ENCODE measurements at regions not wholly inside any gene's neighbourhood (a gene's known extent, or its start where the extent isn't known, plus 50 kb on each side); places are given as distances from the start of the nearest gene placed in this dataset.

DNA sequence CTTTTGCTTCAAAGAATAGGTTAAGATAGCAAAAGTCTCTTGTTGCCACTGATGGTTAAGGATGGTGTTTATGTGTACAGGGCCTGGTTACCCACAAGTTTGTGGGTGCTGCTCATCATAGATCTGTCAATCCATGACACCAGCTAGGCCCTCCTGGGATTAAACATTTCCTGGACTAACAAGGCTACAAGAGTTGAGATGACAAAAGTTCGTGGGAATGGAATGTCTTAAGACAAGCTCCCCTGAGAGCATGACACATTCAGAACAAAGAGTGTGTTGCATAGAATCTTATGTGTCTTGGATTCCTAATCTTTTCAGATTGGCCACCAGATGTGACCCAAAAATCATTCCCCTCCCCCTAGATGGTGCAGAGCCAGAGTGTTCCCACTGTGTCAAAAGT lies 592.5 kb upstream of the USP15 start:
- no peak overlapping the region for H3K27ac Mint-ChIP-seq
- DNase-seq, result no peak
- H3K4me3 Mint-ChIP-seq, result no peak overlapping the region
- H3K9me3 Mint-ChIP-seq, result peaks cover 7 to 28% of the 10 kb centered on the region in 2 donors
- H3K27me3 Mint-ChIP-seq, result no peaks in the 10 kb centered on the region
- no peak for ATAC-seq
- H3K4me1 Mint-ChIP-seq, result no peaks in the 10 kb centered on the region

DNA sequence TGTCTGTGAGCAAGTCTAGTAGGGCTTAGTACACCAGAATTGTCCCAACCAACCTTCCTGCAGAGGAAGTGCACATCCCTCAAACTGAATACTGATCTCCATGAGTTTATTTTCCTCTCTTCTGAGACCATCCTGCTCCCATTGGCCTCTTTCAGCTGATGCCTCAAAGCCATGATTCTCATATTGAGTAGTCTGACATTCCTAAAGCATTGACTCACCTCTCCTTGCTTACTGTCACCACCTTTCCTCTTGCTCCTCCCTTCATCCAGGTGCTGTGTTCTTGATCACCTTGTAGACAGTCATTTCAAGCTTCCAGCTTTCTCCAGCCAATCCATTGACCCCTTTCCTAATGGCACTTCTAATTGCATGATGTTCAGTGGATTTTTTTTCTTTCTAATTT lies 583.7 kb upstream of the USP15 start:
- no peak overlapping the region for H3K27ac Mint-ChIP-seq
- DNase-seq, result no peak
- ATAC-seq, result no peak
- no peaks in the 10 kb centered on the region for H3K4me1 Mint-ChIP-seq
- H3K4me3 Mint-ChIP-seq, result no peak overlapping the region
- no peaks in the 10 kb centered on the region for H3K27me3 Mint-ChIP-seq
- peaks cover 3 to 5% of the 10 kb centered on the region in 2 donors for H3K9me3 Mint-ChIP-seq

DNA sequence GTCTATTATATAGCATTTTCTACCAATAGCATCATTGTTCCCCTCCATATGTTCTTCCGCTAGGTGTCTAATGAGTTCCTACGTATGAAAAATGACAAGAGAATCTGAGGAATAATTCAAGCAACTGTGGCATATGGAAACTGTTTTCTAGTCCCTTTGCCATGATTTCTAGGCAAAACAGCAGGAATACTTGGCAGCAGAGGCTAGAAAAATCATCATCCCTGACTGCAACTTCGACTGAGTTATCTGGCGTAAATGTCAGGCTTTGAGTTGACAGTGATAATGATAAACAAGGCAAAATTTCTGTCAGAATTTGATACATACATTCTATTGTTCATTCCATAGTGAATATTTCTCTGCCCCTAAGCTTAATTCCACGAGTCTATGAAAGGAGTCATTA lies 572.8 kb upstream of the USP15 start:
- H3K27ac Mint-ChIP-seq, result no peak overlapping the region
- no peak overlapping the region for H3K4me3 Mint-ChIP-seq
- ATAC-seq (no peak), DNase-seq (no peak)
- H3K27me3 Mint-ChIP-seq, result no peaks in the 10 kb centered on the region
- H3K4me1 Mint-ChIP-seq, result no peaks in the 10 kb centered on the region
- no peaks in the 10 kb centered on the region for H3K9me3 Mint-ChIP-seq

DNA sequence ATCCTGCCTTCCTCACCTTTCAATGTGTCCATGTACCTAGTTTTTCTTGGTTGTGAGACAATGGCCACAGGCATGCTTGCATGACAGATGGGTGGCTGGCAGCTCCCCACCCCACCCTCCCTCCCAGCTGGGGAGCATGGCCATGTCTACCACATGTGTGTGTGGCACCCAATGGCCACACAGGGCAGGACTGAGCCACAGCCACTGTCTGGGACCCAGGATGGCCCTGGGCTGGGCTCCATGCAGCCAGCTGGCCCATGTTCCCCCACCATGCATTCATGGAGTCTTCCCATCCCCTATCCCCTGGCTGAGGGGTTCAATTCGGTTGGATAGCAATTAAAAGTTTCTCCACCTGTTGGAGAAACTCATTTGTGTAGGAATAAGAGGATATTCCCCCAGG lies 566.0 kb upstream of the USP15 start:
- no peaks in the 10 kb centered on the region for H3K27me3 Mint-ChIP-seq
- DNase-seq, result no peak

DNA sequence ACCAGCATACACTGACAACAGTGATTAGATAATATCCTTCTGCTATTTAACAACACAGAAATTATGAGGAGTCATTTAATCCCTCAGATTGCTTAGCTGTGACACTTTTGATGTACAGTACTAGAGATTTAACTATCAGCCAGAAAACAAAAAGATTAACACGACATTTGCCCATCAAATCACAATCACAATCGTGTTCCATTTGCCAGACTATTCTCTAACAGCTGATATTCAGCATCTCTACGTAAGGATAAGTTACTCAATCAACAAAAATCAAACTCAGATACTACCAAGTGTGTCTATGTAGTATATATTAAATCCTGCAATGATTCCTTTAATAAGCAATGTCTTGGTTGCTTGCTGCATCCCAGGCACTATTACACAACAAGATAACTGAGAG lies 558.7 kb upstream of the USP15 start:
- Mint-ChIP-seq H3K4me1 (no peaks in the 10 kb centered on the region), H3K27me3 (no peaks in the 10 kb centered on the region), H3K4me3 (no peak overlapping the region), H3K9me3 (no peaks in the 10 kb centered on the region), H3K27ac (no peak overlapping the region)
- ATAC-seq, result no peak
- DNase-seq, result no peak

More for the DNA sequence above, 566.0 kb upstream of the USP15 start:
- ATAC-seq, result no peak
- H3K27ac Mint-ChIP-seq, result no peak overlapping the region
- H3K9me3 Mint-ChIP-seq, result peaks cover 0 to 7% of the 10 kb centered on the region in 2 donors
- no peak overlapping the region for H3K4me3 Mint-ChIP-seq
- H3K4me1 Mint-ChIP-seq, result no peaks in the 10 kb centered on the region

DNA sequence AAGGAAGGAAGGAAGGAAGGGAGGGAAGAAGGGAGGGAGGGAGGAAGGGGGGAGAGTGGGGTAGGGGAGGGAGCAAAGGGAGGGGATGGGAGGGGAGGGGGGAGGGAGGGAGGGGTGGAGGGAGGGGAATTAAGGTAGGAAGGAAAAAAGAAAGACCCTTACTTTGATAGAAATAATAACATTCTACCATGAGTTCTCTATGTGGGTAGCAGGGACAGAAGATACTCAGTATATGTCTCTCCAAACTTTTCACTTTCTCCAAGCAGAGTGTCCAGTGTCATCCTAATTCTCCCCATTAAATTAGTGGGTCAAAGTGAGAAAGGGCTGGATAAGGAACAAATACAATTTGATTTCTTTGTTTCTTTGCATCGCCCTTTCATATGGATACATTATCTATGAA lies 553.4 kb upstream of the USP15 start:
- no peak for DNase-seq
- Mint-ChIP-seq H3K27me3 (no peaks in the 10 kb centered on the region), H3K4me3 (no peak overlapping the region), H3K27ac (no peak overlapping the region), H3K9me3 (no peaks in the 10 kb centered on the region), H3K4me1 (no peaks in the 10 kb centered on the region)
- no peak for ATAC-seq

DNA sequence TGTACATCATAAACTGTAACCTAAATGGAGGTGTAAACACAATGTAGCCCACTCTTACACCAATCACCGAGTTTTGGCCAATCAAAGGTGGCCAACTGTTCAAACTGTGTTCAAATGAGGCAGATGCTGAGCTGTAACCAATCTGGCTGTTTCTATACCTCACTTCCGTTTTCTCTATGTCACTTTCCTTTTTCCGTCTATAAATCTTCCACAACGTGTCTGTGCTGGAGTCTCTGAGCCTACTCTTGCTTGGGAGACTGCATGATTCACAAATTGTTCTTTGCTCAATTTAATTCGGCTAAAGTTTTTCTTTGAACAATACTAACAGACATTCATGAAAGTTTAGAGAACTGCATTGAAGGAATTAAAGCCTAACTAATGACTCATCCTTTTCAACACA lies 547.1 kb upstream of the USP15 start:
- Mint-ChIP-seq H3K27me3 (no peaks in the 10 kb centered on the region), H3K27ac (no peak overlapping the region), H3K9me3 (peaks cover 0 to 5% of the 10 kb centered on the region in 2 donors), H3K4me3 (no peak overlapping the region), H3K4me1 (no peaks in the 10 kb centered on the region)
- DNase-seq, result no peak
- ATAC-seq, result no peak

DNA sequence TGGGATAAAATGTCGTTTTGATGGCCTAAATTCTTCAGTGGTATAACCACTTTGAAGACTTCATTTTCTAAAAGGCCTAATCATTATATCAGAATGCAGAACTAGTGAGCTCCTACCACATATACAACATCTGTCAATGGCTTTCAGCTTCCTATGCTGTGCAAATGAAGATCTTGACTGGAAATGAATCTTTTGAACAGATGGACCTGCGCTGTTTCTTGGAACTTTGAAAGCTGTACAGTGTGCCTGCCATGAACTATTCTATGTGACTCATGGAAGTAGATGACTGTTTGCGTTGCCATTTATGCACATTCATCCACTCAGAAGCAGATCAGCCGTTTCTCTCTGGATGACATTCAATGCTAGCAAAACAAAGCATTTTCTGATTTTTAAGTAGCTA lies 542.2 kb upstream of the USP15 start:
- Mint-ChIP-seq H3K4me1 (no peaks in the 10 kb centered on the region), H3K4me3 (no peak overlapping the region), H3K9me3 (peaks cover 4 to 5% of the 10 kb centered on the region in 2 donors), H3K27ac (no peak overlapping the region), H3K27me3 (no peaks in the 10 kb centered on the region)
- no peak for ATAC-seq
- no peak for DNase-seq

DNA sequence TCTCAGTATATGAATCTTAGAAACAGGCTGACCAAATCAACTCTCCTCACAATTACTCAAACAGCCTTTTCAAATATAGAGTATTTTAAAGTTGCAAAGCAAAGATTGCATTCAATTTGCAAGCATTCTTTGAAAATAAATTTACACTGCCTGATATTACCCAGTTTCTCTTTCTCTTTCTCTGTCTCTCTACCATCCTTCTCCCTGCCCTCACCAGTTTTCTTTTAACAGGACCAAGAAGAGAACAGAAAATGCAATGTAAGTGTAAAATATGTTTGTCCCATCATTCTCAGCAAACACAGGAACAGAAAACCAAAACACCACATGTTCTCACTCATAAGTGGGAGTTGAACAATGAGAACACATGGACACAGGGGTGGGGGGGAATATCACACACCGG lies 520.3 kb upstream of the USP15 start:
- H3K27ac Mint-ChIP-seq, result no peak overlapping the region
- no peaks in the 10 kb centered on the region for H3K9me3 Mint-ChIP-seq

DNA sequence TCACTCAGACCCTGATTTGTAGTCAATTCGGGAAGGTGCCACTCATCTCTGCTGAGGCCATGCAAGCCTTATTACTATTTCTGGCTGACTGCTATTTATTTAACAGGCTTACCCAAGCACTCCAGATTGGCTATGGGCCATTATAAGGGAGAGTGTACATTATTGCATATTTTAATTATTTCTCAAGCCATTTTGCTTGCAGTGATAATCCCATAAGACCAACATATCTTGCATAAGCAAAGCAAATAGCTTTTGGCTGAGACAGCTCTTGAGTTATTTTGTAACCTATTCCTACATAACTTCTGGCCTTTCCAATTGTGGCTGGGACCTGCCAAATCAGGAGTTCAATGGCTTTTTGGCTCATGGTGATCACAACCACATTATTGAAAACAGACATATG lies 509.6 kb upstream of the USP15 start:
- Mint-ChIP-seq H3K27ac (no peak overlapping the region), H3K4me1 (no peaks in the 10 kb centered on the region), H3K9me3 (peaks cover 0 to 3% of the 10 kb centered on the region in 2 donors), H3K4me3 (no peak overlapping the region), H3K27me3 (no peaks in the 10 kb centered on the region)
- DNase-seq, result no peak
- no peak for ATAC-seq

More for the DNA sequence above, 520.3 kb upstream of the USP15 start:
- ATAC-seq, result no peak
- H3K4me3 Mint-ChIP-seq, result no peak overlapping the region
- DNase-seq, result no peak
- no peaks in the 10 kb centered on the region for H3K27me3 Mint-ChIP-seq
- H3K4me1 Mint-ChIP-seq, result no peaks in the 10 kb centered on the region

DNA sequence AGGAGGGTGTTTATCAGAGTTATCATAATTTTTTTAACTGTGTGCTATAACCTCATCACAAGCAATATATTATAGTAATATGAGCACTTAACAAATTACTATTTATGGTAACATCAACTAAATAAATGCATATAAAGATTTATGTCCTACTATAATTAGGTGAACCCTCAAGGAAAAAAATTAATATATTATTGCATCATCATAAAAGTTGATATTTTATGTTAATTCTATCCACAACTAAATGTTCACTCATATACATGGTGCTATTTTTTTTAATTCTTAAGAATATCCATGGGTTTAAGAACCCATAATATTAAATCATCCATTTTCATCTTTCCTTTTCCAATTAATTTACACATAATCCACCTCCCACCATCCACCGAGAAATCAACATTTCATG lies 506.0 kb upstream of the USP15 start:
- Mint-ChIP-seq H3K27me3 (no peaks in the 10 kb centered on the region), H3K4me3 (no peak overlapping the region), H3K27ac (no peak overlapping the region), H3K9me3 (no peaks in the 10 kb centered on the region), H3K4me1 (no peaks in the 10 kb centered on the region)
- DNase-seq, result no peak
- no peak for ATAC-seq

DNA sequence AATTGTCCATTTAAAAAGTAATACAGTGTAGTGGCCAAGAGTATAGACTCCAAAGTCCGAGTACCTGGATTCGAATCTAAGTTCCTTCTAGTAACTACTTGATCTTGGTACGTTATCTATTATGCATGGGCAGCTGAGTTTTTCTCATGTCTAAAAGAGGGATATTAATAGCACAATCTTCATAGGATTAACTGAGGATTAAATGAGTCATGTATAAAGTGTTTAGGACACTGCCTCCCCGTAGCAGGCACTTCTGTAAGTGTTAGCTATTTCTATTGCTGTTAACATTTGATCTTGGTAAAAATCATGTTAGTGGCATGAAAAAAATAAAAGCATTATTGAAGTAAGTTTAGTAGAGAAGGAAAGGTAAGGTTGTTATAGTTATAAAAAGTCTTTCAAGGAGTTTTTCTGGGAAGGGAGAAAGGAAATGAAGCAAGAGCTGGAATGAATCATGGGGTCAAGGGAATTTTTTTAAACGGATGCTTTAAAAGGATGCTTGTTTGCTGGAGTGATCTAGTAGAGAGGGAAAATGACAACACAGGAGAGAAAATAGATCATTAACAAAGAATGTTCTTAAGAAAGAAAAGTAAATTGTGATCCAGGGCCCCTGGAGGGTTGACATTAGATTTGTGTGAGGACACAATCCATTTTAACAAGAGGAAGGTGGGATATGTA lies 502.2 kb upstream of the USP15 start:
- Mint-ChIP-seq H3K27ac (no peak overlapping the region), H3K4me1 (no peaks in the 10 kb centered on the region), H3K27me3 (no peaks in the 10 kb centered on the region), H3K4me3 (no peak overlapping the region), H3K9me3 (no peaks in the 10 kb centered on the region)
- DNase-seq (no peak), ATAC-seq (no peak)

DNA sequence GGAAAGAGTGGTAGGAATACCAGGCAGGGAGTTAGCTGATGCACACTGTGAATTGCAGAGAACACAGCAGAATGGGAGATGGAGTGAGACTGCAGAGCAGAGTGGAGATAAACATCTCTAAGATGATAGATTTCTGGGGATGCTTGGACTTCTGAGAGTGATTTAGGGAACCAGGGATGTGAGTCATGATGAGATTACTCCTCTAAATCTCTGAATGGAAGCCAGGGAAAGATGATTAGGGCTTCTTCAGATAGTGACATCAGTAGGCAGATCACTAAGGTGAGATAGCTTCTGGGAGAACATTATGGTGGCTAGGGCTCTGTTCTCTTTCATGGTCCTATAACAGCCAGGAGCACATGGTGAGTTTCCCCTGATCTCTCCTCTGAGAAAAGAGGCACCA lies 501.5 kb upstream of the USP15 start:
- H3K9me3 Mint-ChIP-seq, result no peaks in the 10 kb centered on the region
- ATAC-seq (no peak), DNase-seq (no peak)
- H3K4me1 Mint-ChIP-seq, result no peaks in the 10 kb centered on the region
- H3K4me3 Mint-ChIP-seq, result no peak overlapping the region
- no peaks in the 10 kb centered on the region for H3K27me3 Mint-ChIP-seq
- no peak overlapping the region for H3K27ac Mint-ChIP-seq

DNA sequence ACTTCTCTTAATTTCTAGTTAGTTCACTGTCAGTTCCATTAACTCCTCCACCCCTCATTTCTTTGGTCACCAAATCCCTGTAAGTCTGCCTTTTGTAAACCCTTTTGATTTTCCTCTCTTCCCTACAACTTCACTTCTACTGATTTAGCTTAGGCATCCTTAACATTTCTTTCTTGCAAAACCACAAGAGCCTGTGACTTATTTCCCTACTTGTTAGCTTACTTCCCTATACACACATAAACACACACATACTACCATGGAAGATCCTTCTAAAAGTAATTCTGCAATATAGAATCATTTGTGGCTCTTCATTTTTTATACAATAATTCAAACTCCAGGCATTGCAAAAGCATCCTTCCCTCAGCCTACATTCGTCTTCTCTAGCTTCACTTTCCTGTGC lies 494.3 kb upstream of the USP15 start:
- no peak for ATAC-seq
- no peak overlapping the region for H3K27ac Mint-ChIP-seq
- H3K9me3 Mint-ChIP-seq, result peaks cover 0 to 5% of the 10 kb centered on the region in 2 donors
- H3K4me1 Mint-ChIP-seq, result no peaks in the 10 kb centered on the region
- no peak for DNase-seq
- no peaks in the 10 kb centered on the region for H3K27me3 Mint-ChIP-seq
- no peak overlapping the region for H3K4me3 Mint-ChIP-seq

DNA sequence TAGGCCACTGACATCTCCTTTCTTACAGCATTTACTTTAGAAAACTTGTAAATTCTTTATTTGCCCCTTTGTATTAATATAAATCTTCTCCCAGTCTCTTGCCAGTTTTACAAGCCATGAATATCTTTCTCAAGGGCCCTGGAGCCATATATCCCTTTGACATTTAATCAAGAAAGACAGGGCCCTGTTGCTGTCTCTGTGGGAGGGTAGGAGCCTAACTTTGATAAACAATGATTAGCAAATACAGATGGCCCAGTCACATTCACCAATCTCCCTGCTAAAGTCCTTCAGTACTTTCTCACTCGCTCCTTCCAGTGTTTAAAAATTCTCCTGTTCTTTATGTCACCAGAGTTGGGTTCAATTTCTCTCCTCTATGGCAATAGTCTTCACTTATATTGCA lies 479.8 kb upstream of the USP15 start:
- ATAC-seq (no peak), DNase-seq (no peak)
- H3K4me3 Mint-ChIP-seq, result no peak overlapping the region
- no peaks in the 10 kb centered on the region for H3K27me3 Mint-ChIP-seq
- no peaks in the 10 kb centered on the region for H3K4me1 Mint-ChIP-seq
- peaks cover 0 to under 1% of the 10 kb centered on the region in 2 donors for H3K9me3 Mint-ChIP-seq
- no peak overlapping the region for H3K27ac Mint-ChIP-seq

DNA sequence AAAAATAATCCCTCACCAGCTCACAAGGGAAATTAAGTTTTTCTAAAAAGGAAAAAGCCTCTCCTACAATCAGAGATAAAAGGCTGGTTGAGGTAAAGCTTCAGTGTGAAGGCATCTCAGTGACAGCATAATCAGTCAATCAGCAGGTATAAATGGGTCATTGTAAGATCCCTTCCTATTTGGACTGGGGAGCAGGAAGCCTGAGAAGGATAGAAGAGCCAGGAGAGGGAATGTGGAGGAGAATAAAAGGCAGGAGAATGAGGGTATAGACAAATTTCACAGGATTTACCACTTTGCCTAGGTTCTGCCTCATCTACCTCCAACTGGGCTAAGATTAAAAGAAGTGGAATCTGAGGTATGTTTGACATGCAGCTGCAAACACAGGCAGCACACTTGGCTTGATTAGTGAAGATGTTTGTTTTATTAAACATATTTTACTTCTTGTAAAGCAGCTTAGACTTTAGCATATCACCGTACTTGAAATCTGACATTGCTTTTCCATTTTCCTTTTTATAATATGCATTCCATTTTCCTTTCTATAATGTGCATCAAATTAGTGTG lies 479.1 kb upstream of the USP15 start:
- H3K4me3 Mint-ChIP-seq, result no peak overlapping the region

DNA sequence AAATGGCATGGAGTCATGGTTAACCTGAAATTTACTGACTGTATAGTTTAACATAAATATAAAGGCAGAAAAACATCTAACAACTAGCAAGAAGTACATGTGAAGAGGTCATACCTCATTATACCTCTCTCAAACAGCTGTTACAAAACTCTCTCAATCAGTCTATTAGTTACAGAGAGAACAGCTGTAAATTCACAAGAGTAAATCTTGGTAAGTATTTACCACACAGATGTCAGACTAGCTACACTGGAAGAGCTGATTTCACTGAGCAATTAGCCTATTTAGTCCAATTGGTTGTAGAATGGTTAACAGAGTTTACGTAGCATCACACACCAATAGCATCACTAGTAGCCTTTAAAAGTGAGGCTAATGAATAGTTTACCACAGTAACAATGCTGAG lies 463.4 kb upstream of the USP15 start:
- DNase-seq (no peak), ATAC-seq (no peak)
- Mint-ChIP-seq H3K9me3 (peaks cover 0 to 8% of the 10 kb centered on the region in 2 donors), H3K4me1 (no peaks in the 10 kb centered on the region), H3K27ac (no peak overlapping the region), H3K27me3 (no peaks in the 10 kb centered on the region), H3K4me3 (no peak overlapping the region)

More for the DNA sequence above, 479.1 kb upstream of the USP15 start:
- Mint-ChIP-seq H3K9me3 (peaks cover 5 to 7% of the 10 kb centered on the region in 2 donors), H3K27ac (no peak overlapping the region), H3K4me1 (no peaks in the 10 kb centered on the region), H3K27me3 (no peaks in the 10 kb centered on the region)
- DNase-seq, result no peak
- no peak for ATAC-seq
